HEK293T (cell line): ENCODE measurements at regions not wholly inside any gene's neighbourhood (a gene's known extent, or its start where the extent isn't known, plus 50 kb on each side); places are given as distances from the start of the nearest gene placed in this dataset.

Source experiments
- CTCF ChIA-PET: fragments of 350-600 bp; formaldehyde crosslinking; extraction: SDS; loops from one replicate; lab custom pipeline; 2021; ENCODE audit warnings: antibody characterized with exemption, inconsistent platforms; lab: Yijun Ruan, JAX
- POLR2A ChIA-PET: fragments of 350-600 bp; formaldehyde crosslinking; extraction: SDS; loops from one replicate; lab custom pipeline; 2020; ENCODE audit warnings: antibody characterized with exemption, inconsistent platforms; lab: Yijun Ruan, JAX
- DNase-seq: peaks from one replicate; pipeline ENCODE4 v3.0.0; 2012; ENCODE audit warnings: mixed read lengths; ENCODE audit errors: extremely low spot score
- ARNT ChIP-seq: fragments of 450-650 bp; IDR thresholded peaks from 2 replicates; pipeline ENCODE4 v1.6.1; 2017; ENCODE audit warnings: mild to moderate bottlenecking
- BHLHE40 ChIP-seq: fragments of 450-650 bp; IDR thresholded peaks from 2 replicates; pipeline ENCODE4 v1.6.1; 2016; ENCODE audit warnings: mild to moderate bottlenecking, moderate library complexity, borderline replicate concordance
- CTBP1 ChIP-seq: fragments of 450-650 bp; IDR thresholded peaks from 2 replicates; pipeline ENCODE4 v1.6.1; 2016; ENCODE audit warnings: borderline replicate concordance
- ELF4 ChIP-seq: fragments of 450-650 bp; IDR thresholded peaks from 2 replicates; pipeline ENCODE4 v1.6.1; 2017; ENCODE audit warnings: antibody characterized with exemption
- FOXA1 ChIP-seq: fragments of 450-650 bp; IDR thresholded peaks from 2 replicates; pipeline ENCODE4 v1.6.1; 2016; ENCODE audit warnings: mild to moderate bottlenecking
- FOXK2 ChIP-seq: fragments of 450-650 bp; IDR thresholded peaks from 2 replicates; pipeline ENCODE4 v1.6.1; 2016; ENCODE audit warnings: mild to moderate bottlenecking
- FOXM1 ChIP-seq: fragments of 450-650 bp; IDR thresholded peaks from 2 replicates; pipeline ENCODE4 v1.6.1; 2017; ENCODE audit warnings: mild to moderate bottlenecking, borderline replicate concordance
- HDGF ChIP-seq: fragments of 450-650 bp; IDR thresholded peaks from 2 replicates; pipeline ENCODE4 v1.6.1; 2017; ENCODE audit warnings: antibody characterized with exemption, borderline replicate concordance
- L3MBTL2 ChIP-seq: fragments of 450-650 bp; conservative IDR thresholded peaks from 2 replicates; pipeline ENCODE4 v1.6.1; 2016; ENCODE audit warnings: mild to moderate bottlenecking
- LEF1 ChIP-seq: fragments of 450-650 bp; IDR thresholded peaks from 2 replicates; pipeline ENCODE4 v1.6.1; 2017; ENCODE audit warnings: mild to moderate bottlenecking, borderline replicate concordance
- NFRKB ChIP-seq: fragments of 450-650 bp; IDR thresholded peaks from 2 replicates; pipeline ENCODE4 v1.6.1; 2016; ENCODE audit warnings: mild to moderate bottlenecking, moderate library complexity
- SP1 ChIP-seq: fragments of 450-650 bp; IDR thresholded peaks from 2 replicates; pipeline ENCODE4 v1.6.1; 2017
- SUZ12 ChIP-seq: fragments of 450-650 bp; IDR thresholded peaks from 2 replicates; pipeline ENCODE4 v1.6.1; 2016; ENCODE audit warnings: mild to moderate bottlenecking
- TARDBP ChIP-seq: fragments of 450-650 bp; IDR thresholded peaks from 2 replicates; pipeline ENCODE4 v1.6.1; 2016
- ZNF384 ChIP-seq: fragments of 450-650 bp; IDR thresholded peaks from 2 replicates; pipeline ENCODE4 v1.6.1; 2016
- TF ChIP-seq, protein P1 (sequence below): fragments of 450-650 bp; IDR thresholded peaks from 2 replicates; pipeline ENCODE4 v1.6.1; 2016

DNA sequence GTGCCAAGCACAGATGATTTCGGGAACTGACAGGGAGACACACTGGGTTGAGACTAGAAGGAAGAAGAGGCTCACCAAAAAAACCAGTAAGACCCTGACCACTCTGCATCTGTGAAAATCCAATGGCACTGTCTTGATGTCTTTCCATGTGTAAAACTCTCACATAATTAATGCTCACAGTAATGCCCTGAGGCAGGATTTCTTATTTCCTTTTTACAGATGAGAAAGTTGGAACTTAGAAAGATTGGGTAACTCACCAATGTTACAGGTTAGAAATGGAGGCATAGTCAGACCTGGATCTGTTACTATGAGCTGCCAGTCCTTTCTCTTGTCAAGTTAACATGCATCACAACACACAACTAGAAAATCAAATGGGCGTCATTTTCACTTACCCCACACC is 151.0 kb upstream of the MCHR2 start:
- POLR2A ChIA-PET, result no interaction called here
- TF ChIP-seq FOXA1 (no peak), LEF1 (no peak)
- CTCF ChIA-PET, result no interaction called here
- no peak for DNase-seq

- no peak for DNase-seq
- CTCF ChIA-PET, result no interaction called here
- POLR2A ChIA-PET, result no interaction called here
- no peak for TF ChIP-seq SP1
- TF ChIP-seq FOXA1, result no peak
- TF ChIP-seq FOXK2, result no peak
- no peak for TF ChIP-seq ARNT
- TF ChIP-seq L3MBTL2, result no peak
- TF ChIP-seq SUZ12, result no peak
- TF ChIP-seq ELF4, result no peak
- no peak for TF ChIP-seq CTBP1
These were observed 144.5 kb upstream of the MCHR2 start for GRCh38 chr6:100138346-100139022.

GRCh38 chr6:100137759-100138158 is 143.7 kb upstream of the MCHR2 start:
- CTCF ChIA-PET, result no interaction called here
- TF ChIP-seq SP1, result no peak
- TF ChIP-seq ZNF384, result no peak
- TF ChIP-seq HDGF, result no peak
- TF ChIP-seq SUZ12, result no peak
- no peak for TF ChIP-seq ELF4
- no peak for TF ChIP-seq ARNT
- TF ChIP-seq TARDBP, result no peak
- no peak for TF ChIP-seq LEF1
- TF ChIP-seq FOXA1, result no peak
- no peak for TF ChIP-seq CTBP1
- TF ChIP-seq FOXM1, result no peak
- TF ChIP-seq, protein P1, sequence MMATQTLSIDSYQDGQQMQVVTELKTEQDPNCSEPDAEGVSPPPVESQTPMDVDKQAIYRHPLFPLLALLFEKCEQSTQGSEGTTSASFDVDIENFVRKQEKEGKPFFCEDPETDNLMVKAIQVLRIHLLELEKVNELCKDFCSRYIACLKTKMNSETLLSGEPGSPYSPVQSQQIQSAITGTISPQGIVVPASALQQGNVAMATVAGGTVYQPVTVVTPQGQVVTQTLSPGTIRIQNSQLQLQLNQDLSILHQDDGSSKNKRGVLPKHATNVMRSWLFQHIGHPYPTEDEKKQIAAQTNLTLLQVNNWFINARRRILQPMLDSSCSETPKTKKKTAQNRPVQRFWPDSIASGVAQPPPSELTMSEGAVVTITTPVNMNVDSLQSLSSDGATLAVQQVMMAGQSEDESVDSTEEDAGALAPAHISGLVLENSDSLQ, result no peak
- TF ChIP-seq BHLHE40, result no peak
- no peak for TF ChIP-seq FOXK2
- TF ChIP-seq NFRKB, result no peak
- POLR2A ChIA-PET, result no interaction called here
- no peak for DNase-seq

DNA sequence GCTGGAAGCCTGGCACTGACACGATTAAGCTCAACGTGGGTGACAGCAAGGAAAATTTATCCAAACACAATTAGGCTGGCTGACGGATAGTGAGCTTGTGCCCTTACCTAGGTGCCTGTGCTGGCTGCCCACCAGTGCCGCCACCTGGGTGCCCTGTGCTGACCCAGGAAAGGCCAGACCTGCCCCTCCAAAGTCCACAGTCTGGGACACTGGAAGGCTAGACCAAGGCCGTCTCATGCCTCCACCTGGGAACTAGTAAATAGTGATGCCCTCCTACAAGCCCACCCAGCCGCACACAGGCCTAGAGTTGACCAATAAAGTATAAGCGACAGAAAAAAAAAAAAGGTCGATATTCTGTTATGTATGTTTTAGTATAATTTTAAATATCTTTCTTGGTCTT is 142.6 kb upstream of the MCHR2 start:
- no peak for TF ChIP-seq LEF1
- no peak for TF ChIP-seq NFRKB
- no peak for TF ChIP-seq L3MBTL2
- TF ChIP-seq ZNF384, result no peak
- no peak for TF ChIP-seq ELF4
- no peak for TF ChIP-seq FOXM1
- TF ChIP-seq TARDBP, result no peak
- no peak for TF ChIP-seq FOXK2
- no peak for TF ChIP-seq HDGF
- no peak for TF ChIP-seq SP1
- no peak for TF ChIP-seq BHLHE40
- no peak for TF ChIP-seq CTBP1
- TF ChIP-seq, protein P1, result no peak
- no peak for TF ChIP-seq SUZ12
- TF ChIP-seq ARNT, result no peak
- no peak for TF ChIP-seq FOXA1
- CTCF ChIA-PET, result no interaction called here
- DNase-seq, result no peak
- POLR2A ChIA-PET, result no interaction called here

DNA sequence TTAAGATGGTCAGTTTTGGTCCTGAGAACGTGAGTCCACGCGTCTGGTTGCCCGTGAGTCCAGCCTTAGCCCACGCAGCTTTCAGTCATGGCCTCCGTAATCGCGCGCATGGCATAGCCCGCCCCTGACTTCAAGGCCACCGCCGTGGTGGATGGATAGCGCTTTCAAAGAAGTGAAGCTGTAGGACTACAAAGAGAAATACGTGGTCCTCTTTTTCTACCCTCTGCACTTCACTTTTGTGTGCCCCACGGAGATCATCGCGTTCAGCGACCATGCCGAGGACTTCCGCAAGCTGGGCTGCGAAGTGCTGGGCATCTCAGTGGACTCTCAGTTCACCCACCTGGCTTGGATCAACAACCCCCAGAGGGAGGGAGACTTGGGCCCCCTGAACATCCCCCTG is 142.0 kb upstream of the MCHR2 start:
- ChIA-PET CTCF (no interaction called here), POLR2A (no interaction called here)
- no peak for TF ChIP-seq FOXK2
- no peak for TF ChIP-seq CTBP1
- TF ChIP-seq FOXM1, result no peak
- no peak for TF ChIP-seq BHLHE40
- no peak for TF ChIP-seq HDGF
- no peak for TF ChIP-seq ELF4
- TF ChIP-seq NFRKB, result no peak
- TF ChIP-seq SUZ12, result no peak
- no peak for TF ChIP-seq FOXA1
- no peak for TF ChIP-seq ARNT
- TF ChIP-seq SP1, result no peak
- no peak for DNase-seq

DNA sequence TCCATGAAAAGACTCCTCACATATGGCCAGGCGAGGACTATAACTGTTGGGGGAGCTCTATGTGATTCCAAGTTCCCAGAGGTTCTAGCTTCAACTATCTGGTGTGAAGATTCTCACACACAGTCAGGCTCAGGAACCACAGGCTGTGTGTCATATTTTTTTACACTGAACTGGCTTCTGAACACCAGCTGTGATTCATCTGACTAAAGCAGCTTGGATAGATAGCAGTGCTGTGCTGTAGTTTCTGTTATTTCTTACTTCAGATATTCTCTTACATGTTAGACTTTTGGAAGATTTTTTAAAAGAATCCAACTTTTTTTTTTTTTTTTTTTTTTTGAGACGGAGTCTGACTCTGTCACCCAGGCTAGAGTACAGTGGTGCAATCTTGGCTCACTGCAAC is 140.7 kb upstream of the MCHR2 start:
- CTCF ChIA-PET, result no interaction called here
- no peak for DNase-seq
- POLR2A ChIA-PET, result no interaction called here
- no peak for TF ChIP-seq BHLHE40
- TF ChIP-seq LEF1, result no peak
- TF ChIP-seq L3MBTL2, result no peak
- no peak for TF ChIP-seq NFRKB
- no peak for TF ChIP-seq FOXK2
- no peak for TF ChIP-seq SP1
- no peak for TF ChIP-seq CTBP1
- no peak for TF ChIP-seq SUZ12
- no peak for TF ChIP-seq ELF4
- no peak for TF ChIP-seq ZNF384
- TF ChIP-seq HDGF, result no peak
- TF ChIP-seq TARDBP, result no peak
- no peak for TF ChIP-seq FOXA1
- no peak for TF ChIP-seq ARNT
- TF ChIP-seq, protein P1, result no peak
- no peak for TF ChIP-seq FOXM1
